ENCODE measurements at regions not wholly inside any gene's neighbourhood (a gene's known extent, or its start where the extent isn't known, plus 50 kb on each side); places are given as distances from the start of the nearest gene placed in this dataset.

DNA sequence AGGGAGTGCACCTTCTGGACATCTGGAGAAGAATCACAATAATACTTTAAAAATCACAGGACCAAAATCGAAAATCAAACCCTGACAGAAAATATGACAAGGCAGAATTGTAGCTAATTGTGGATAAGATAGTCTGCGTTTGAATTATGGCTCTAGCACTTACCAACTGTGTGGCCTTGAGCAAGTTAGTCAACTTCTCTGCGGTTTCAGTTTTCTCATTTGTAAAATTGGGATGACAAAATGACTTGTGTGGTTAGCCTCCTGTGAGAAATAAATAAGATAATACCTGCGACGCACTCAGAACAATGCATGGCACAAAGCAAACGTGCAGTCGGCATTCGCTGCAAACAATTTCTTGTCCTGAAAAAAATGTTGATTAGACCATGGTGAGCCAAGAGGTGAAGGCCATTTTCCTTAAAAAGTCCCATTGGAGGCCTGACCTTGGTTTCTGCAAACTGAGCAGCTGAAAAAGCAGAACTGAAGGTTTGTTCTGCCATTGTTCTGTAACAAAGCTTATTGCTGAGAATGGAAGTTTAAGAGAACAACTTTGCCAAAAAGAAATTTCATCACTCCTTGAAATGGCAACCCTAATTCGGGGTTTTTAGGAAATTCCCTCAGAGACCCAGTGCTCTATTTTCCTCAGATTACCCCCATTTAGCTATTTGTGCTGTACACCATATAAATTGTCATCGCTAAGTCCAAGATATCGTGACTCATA is 266.3 kb downstream of the ERMARD start:
- Histone ChIP-seq H3K27ac (ENCODE audit: low read depth, low read length) (no peak overlapping the region), H3K27me3 (ENCODE audit: control insufficient read depth, low read length) (peaks cover 31% of the 10 kb centered on the region), H3K4me3 (ENCODE audit: low read length) (no peak overlapping the region), H3K4me2 (ENCODE audit: low read length) (no peak overlapping the region), H4K20me1 (ENCODE audit: control insufficient read depth, insufficient read depth, low read depth, low read length) (no peaks in the 10 kb centered on the region), H3K79me2 (ENCODE audit: control insufficient read depth, low read length) (no peaks in the 10 kb centered on the region), H3K36me3 (ENCODE audit: control insufficient read depth, low read length) (no peaks in the 10 kb centered on the region), H3K4me1 (ENCODE audit: control insufficient read depth, low read length) (no peaks in the 10 kb centered on the region), H3K9me2 (replicated peaks; ENCODE audit: control insufficient read depth, low read length) (no peaks in the 10 kb centered on the region), H3K9me3 (ENCODE audit: control insufficient read depth, insufficient read depth, low read length) (no peaks in the 10 kb centered on the region; the same call in 1 of the 2 replicates), H3F3A (ENCODE audit: control insufficient read depth, insufficient read depth) (no peaks in the 10 kb centered on the region)
- no peak for TF ChIP-seq EZH2phosphoT487 (IDR thresholded peaks at IDR 0.05; ENCODE audit: borderline replicate concordance, low read length)
- TF ChIP-seq, protein P1, sequence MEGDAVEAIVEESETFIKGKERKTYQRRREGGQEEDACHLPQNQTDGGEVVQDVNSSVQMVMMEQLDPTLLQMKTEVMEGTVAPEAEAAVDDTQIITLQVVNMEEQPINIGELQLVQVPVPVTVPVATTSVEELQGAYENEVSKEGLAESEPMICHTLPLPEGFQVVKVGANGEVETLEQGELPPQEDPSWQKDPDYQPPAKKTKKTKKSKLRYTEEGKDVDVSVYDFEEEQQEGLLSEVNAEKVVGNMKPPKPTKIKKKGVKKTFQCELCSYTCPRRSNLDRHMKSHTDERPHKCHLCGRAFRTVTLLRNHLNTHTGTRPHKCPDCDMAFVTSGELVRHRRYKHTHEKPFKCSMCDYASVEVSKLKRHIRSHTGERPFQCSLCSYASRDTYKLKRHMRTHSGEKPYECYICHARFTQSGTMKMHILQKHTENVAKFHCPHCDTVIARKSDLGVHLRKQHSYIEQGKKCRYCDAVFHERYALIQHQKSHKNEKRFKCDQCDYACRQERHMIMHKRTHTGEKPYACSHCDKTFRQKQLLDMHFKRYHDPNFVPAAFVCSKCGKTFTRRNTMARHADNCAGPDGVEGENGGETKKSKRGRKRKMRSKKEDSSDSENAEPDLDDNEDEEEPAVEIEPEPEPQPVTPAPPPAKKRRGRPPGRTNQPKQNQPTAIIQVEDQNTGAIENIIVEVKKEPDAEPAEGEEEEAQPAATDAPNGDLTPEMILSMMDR (IDR thresholded peaks at IDR 0.05; ENCODE audit: low read depth, low read length, poor library complexity, severe bottlenecking): no peak

DNA sequence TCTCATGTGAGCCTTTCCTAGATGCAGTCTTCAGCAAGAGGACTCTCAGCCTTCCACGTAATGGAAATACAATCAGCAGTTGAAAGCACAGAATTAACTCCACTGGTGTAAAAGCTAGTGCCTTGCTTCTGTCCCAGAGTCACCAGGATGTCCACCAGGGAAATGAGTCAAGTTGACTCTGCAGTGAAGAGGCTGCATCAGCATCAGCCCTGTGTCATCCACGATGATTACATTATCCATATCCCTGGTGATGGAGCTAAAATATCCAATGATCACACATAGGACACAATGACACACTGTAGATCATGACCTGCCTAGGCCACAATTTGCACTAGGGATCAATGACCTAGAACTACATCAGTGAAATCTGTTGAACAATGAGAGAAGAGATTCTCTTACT is 262.4 kb downstream of the ERMARD start:
- H3K36me3 ChIP-seq (ENCODE audit: control insufficient read depth, low read length): no peaks in the 10 kb centered on the region
- no peaks in the 10 kb centered on the region for H3K9me2 ChIP-seq (replicated peaks; ENCODE audit: control insufficient read depth, low read length)
- no peak overlapping the region for H3K4me2 ChIP-seq (ENCODE audit: low read length)
- peaks cover 31% of the 10 kb centered on the region for H3K27me3 ChIP-seq (ENCODE audit: control insufficient read depth, low read length)
- no peaks in the 10 kb centered on the region for H3K79me2 ChIP-seq (ENCODE audit: control insufficient read depth, low read length)
- no peak overlapping the region for H3K4me3 ChIP-seq (ENCODE audit: low read length)
- H4K20me1 ChIP-seq (ENCODE audit: control insufficient read depth, insufficient read depth, low read depth, low read length): no peaks in the 10 kb centered on the region
- no peak overlapping the region for H3K27ac ChIP-seq (ENCODE audit: low read depth, low read length)
- no peaks in the 10 kb centered on the region for H3K4me1 ChIP-seq (ENCODE audit: control insufficient read depth, low read length)
- no peaks in the 10 kb centered on the region for H3F3A ChIP-seq (ENCODE audit: control insufficient read depth, insufficient read depth)
- H3K9me3 ChIP-seq (ENCODE audit: control insufficient read depth, insufficient read depth, low read length): no peaks in the 10 kb centered on the region
- TF ChIP-seq EZH2phosphoT487 (IDR thresholded peaks at IDR 0.05; ENCODE audit: borderline replicate concordance, low read length): no peak
- TF ChIP-seq, protein P1 (IDR thresholded peaks at IDR 0.05; ENCODE audit: low read depth, low read length, poor library complexity, severe bottlenecking): no peak

DNA sequence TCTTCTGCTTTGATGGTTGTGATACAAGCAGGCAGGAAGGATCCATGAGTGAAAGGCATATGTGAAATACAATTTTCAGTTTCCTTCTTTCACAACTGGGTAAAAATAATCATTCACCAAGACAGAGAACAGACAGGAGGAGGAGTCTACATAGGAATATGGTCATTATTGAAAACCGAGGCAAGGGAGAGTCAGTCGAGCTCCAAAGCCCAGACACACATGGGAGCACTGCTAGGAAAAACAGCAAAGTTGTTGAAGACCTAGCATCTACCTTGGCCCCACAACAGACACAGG is 260.6 kb downstream of the ERMARD start:
- no peak overlapping the region for H3K4me2 ChIP-seq (ENCODE audit: low read length)
- no peaks in the 10 kb centered on the region for H3K79me2 ChIP-seq (ENCODE audit: control insufficient read depth, low read length)
- H3K9me3 ChIP-seq (ENCODE audit: control insufficient read depth, insufficient read depth, low read length): no peaks in the 10 kb centered on the region

More for the DNA sequence above, 260.6 kb downstream of the ERMARD start:
- H3K4me3 ChIP-seq (ENCODE audit: low read length): no peak overlapping the region
- no peaks in the 10 kb centered on the region for H3K9me2 ChIP-seq (replicated peaks; ENCODE audit: control insufficient read depth, low read length)
- H3K27ac ChIP-seq (ENCODE audit: low read depth, low read length): no peak overlapping the region
- H3F3A ChIP-seq (ENCODE audit: control insufficient read depth, insufficient read depth): no peaks in the 10 kb centered on the region
- H3K27me3 ChIP-seq (ENCODE audit: control insufficient read depth, low read length): peaks cover 30% of the 10 kb centered on the region
- no peaks in the 10 kb centered on the region for H3K4me1 ChIP-seq (ENCODE audit: control insufficient read depth, low read length)
- H4K20me1 ChIP-seq (ENCODE audit: control insufficient read depth, insufficient read depth, low read depth, low read length): no peaks in the 10 kb centered on the region
- H3K36me3 ChIP-seq (ENCODE audit: control insufficient read depth, low read length): no peaks in the 10 kb centered on the region
- TF ChIP-seq EZH2phosphoT487 (IDR thresholded peaks at IDR 0.05; ENCODE audit: borderline replicate concordance, low read length): no peak
- TF ChIP-seq, protein P1 (IDR thresholded peaks at IDR 0.05; ENCODE audit: low read depth, low read length, poor library complexity, severe bottlenecking): no peak
